COR-L47 (cell line): ENCODE measurements at regions not wholly inside any gene's neighbourhood (a gene's known extent, or its start where the extent isn't known, plus 50 kb on each side); places are given as distances from the start of the nearest gene placed in this dataset.
A peak's percentile ranks its signal among the peaks of the same experiment; 100 is the strongest.

Experiments used
- DNase-seq: peaks from one replicate; lab custom pipeline; 2025; lab: John Stamatoyannopoulos, UW

GRCh38 chrX:27924718-27925117 lies 56.5 kb downstream of the DCAF8L1 start:
- DNase-seq, result no peak

- DNase-seq, result no peak
Observed at GRCh38 chrX:27924261-27924660, 57.0 kb downstream of the DCAF8L1 start.

GRCh38 chrX:27918799-27919198 lies 62.5 kb downstream of the DCAF8L1 start:
- peak; percentile 16 for DNase-seq

- DNase-seq, result no peak
Observed at GRCh38 chrX:27917713-27918500, 63.3 kb downstream of the DCAF8L1 start.

- no peak for DNase-seq
Observed at GRCh38 chrX:27915617-27916016, 65.6 kb downstream of the DCAF8L1 start.

GRCh38 chrX:27910412-27910811 lies 70.8 kb downstream of the DCAF8L1 start:
- DNase-seq, result no peak

GRCh38 chrX:27903960-27904359 lies 77.3 kb downstream of the DCAF8L1 start:
- DNase-seq, result no peak

GRCh38 chrX:27893871-27894270 lies 86.1 kb downstream of the MAGEB10 start:
- DNase-seq, result no peak

GRCh38 chrX:27893211-27893610 lies 85.4 kb downstream of the MAGEB10 start:
- DNase-seq, result no peak

GRCh38 chrX:27890611-27891010 lies 82.8 kb downstream of the MAGEB10 start:
- DNase-seq, result no peak

- DNase-seq, result no peak
Observed at GRCh38 chrX:27889878-27890277, 82.1 kb downstream of the MAGEB10 start.

- DNase-seq, result no peak
Observed at GRCh38 chrX:27884654-27885053, 76.9 kb downstream of the MAGEB10 start.

GRCh38 chrX:27883468-27884092 lies 75.8 kb downstream of the MAGEB10 start:
- DNase-seq, result no peak

- DNase-seq, result no peak
Observed at GRCh38 chrX:27882695-27883094, 74.9 kb downstream of the MAGEB10 start.

GRCh38 chrX:27878862-27879261 lies 71.1 kb downstream of the MAGEB10 start:
- DNase-seq, result no peak
